ENCODE measurements at regions not wholly inside any gene's neighbourhood (a gene's known extent, or its start where the extent isn't known, plus 50 kb on each side); places are given as distances from the start of the nearest gene placed in this dataset.

DNA sequence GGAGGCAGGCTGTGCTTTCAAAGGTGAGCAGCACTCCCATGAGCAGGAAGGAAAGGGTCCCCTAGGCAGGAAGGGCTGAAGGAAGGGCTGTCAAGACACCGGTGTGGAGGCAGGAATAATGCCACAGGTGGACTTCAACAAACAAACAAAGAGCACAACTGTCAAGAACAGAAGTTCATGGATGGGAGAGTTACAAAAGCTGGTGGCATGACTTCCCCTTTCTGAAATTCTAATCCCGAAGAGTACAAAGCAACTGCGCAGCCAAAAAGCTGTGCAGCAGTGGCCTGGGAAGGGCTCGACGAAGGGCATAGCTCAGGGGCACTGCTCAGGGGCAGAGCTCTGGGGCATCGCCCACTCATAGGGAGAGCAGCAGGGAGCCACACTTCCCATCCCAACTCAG lies 582.3 kb upstream of the DIPK2B start:
- TF ChIP-seq POLR2A (IDR thresholded peaks at IDR 0.05; ENCODE audit: low read depth, low read length) (no peak), POLR2AphosphoS5 (IDR thresholded peaks at IDR 0.05; ENCODE audit: low read depth, low read length) (no peak)
